Right cardiac atrium (tissue), 5 donors: ENCODE measurements at regions not wholly inside any gene's neighbourhood (a gene's known extent, or its start where the extent isn't known, plus 50 kb on each side); places are given as distances from the start of the nearest gene placed in this dataset.
"Not testable (repeated sequence)": the region's sequence is repeated elsewhere in the genome, so short reads cannot be mapped to it uniquely, and the experiment has no call there.

Experiments
- ATAC-seq, 2 donors: fragments of 200-7000 bp; cut with Tn5 transposase; one replicate each; pipeline versions ENCODE4 v1.8.0 to v1.9.1; 2020; ENCODE audit warnings: moderate library complexity in 2 of 2, mild to moderate bottlenecking in 1 of 2
- DNase-seq, 3 donors: peaks; one replicate each; pipeline ENCODE4 v3.0.0-alpha.2; 2020
- H3K27ac ChIP-seq: one replicate; pipeline ENCODE4 v1.5.1; 2013; ENCODE audit warnings: mild to moderate bottlenecking, low read length, control low read depth, moderate library complexity
- H3K27me3 ChIP-seq: one replicate; pipeline ENCODE4 v1.6.1; 2013; ENCODE audit not compliant: control insufficient read depth, insufficient read depth
- H3K4me1 ChIP-seq: one replicate; pipeline ENCODE4 v1.6.1; 2013; ENCODE audit warnings: low read length; ENCODE audit not compliant: control insufficient read depth, insufficient read depth
- H3K4me3 ChIP-seq: one replicate; pipeline ENCODE4 v1.5.1; 2013; ENCODE audit warnings: low read length, control low read depth
- H3K9me3 ChIP-seq: one replicate; pipeline ENCODE4 v1.6.1; 2013; ENCODE audit warnings: low read length; ENCODE audit not compliant: control insufficient read depth
- WGBS: extraction: QIAGEN DNeasy Blood & Tissue Kit; methylation state at CpG from one replicate; pipeline ENCODE4 v1.1.7; 2013; 5-methylcytosine and 5-hydroxymethylcytosine counted together
- intact Hi-C, 4 donors: fragments of 100-400 bp; cut with DNase I; formaldehyde crosslinking; loops; one replicate each; pipeline versions ENCODE4 v1.11.0 to v1.14.0; 2022 to 2023
- donor health status: healthy with polysubstance abuse.
- donor health status: DM: no; HTN: yes; CAD: no.
- donor health status: DM: no; HTN: no; CAD: no.
- donor health status: DM: no; HTN: yes; CAD: no; lungs with severe emphysema.
- donor health status: DM: yes; HTN: yes; CAD: no.

DNA sequence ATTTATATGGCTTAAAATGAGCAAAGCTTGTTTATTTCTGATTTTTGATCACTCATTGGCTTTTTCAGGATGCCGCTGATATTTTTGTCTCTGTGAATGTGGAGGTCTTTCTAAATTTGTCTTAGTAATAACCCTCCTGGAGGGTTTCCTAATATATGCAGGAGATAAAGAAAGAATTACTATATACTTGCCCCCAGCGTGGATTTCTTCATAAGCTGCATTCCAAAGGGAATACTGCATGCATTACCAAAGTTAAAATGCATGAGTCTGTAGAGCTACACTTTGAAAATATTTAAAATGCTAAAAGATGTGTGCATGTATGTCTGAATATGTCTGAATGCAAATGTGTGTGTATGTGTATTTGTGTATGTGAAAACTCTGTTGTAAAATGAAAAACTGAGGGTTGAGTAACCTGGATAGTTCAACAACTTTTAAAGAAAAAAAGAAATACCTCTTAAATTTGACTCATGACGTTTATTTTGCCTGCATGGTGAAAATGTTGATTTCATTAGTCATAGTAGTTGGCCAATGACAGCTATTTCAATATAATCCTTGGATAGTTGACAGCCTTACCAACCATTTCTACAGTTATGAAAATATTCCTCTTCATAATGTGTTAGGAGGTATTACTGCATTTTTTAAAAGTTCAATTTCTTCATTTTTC is 113.2 kb upstream of the ZNF827 start:
- DNase-seq (no peak), ATAC-seq (no peak)
- Histone ChIP-seq H3K9me3 (no peaks in the 10 kb centered on the region), H3K27ac (no peak overlapping the region), H3K4me3 (no peak overlapping the region), H3K4me1 (no peaks in the 10 kb centered on the region), H3K27me3 (no peaks in the 10 kb centered on the region)
- intact Hi-C loops: no loop called here
- WGBS: 55% methylated on average over 3 of the region's 3 CpGs

DNA sequence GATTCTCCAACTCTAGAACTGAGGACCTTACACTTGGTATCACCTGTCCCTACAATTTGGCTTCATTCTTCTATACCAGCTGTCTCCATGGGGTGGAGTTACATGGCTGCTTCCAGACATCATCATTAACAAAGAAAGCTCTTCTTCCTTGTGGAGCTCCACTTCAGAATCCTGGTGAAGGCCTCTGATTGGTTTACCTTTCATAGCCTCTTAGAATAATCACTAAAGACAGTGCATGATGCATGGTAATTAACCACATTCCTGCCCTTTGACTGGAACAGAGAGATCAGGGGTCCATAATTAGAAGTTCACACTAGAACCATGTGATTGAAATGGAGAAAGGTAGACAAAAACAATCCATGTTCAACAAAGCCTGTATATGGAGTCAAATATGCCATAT is 112.6 kb upstream of the ZNF827 start:
- ATAC-seq: no peak

GRCh38 chr4:146049802-146050201 is 111.2 kb upstream of the ZNF827 start:
- Histone ChIP-seq H3K27me3 (no peaks in the 10 kb centered on the region), H3K27ac (no peak overlapping the region), H3K4me3 (no peak overlapping the region), H3K9me3 (no peaks in the 10 kb centered on the region), H3K4me1 (no peaks in the 10 kb centered on the region)
- DNase-seq (no peak), ATAC-seq (no peak)
- intact Hi-C loops: no loop called here
- 86% methylated on average over 4 of the region's 4 CpGs for WGBS

More for the DNA sequence above, 112.6 kb upstream of the ZNF827 start:
- intact Hi-C loops: no loop called here
- Histone ChIP-seq H3K9me3 (no peaks in the 10 kb centered on the region), H3K4me3 (no peak overlapping the region), H3K27me3 (no peaks in the 10 kb centered on the region), H3K4me1 (no peaks in the 10 kb centered on the region), H3K27ac (no peak overlapping the region)
- DNase-seq: no peak

- 79% methylated on average over 8 of the region's 8 CpGs for WGBS
- ATAC-seq, DNase-seq, H3K27me3 ChIP-seq, H3K27ac ChIP-seq, H3K9me3 ChIP-seq, intact Hi-C loops, H3K4me1 ChIP-seq, H3K4me3 ChIP-seq: not testable (repeated sequence)
Measured at GRCh38 chr4:146047768-146048167, 109.1 kb upstream of the ZNF827 start.

- no peak for DNase-seq
- H3K27ac ChIP-seq: no peak overlapping the region
- intact Hi-C loops: no loop called here
- H3K9me3 ChIP-seq: no peaks in the 10 kb centered on the region
- no peaks in the 10 kb centered on the region for H3K27me3 ChIP-seq
- WGBS: 81% methylated on average over 3 of the region's 3 CpGs
- ATAC-seq: no peak
- H3K4me1 ChIP-seq: no peaks in the 10 kb centered on the region
- H3K4me3 ChIP-seq: no peak overlapping the region
Measured at GRCh38 chr4:146041139-146042004, 102.7 kb upstream of the ZNF827 start.

DNA sequence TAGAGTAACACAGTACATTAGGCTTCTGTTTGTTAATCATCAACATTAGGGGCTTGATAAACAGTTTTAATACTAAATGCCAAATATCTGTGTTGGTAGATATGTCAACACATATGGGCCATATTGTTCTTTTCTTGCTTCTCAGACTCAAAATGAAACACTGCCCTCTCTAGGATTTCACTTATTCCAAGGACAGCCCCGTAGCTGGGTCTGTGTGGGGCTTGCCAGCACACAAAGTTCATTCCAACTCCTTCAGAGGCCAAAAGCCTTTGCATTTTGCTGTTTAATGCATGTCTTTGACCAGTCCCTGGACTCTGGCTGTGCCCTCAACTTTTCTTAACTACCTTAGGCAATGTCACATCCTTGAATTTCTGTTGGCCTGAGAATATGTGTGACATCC is 102.0 kb upstream of the ZNF827 start:
- no peak for DNase-seq
- Histone ChIP-seq H3K4me3 (no peak overlapping the region), H3K9me3 (no peaks in the 10 kb centered on the region), H3K27ac (no peak overlapping the region), H3K4me1 (no peaks in the 10 kb centered on the region), H3K27me3 (no peaks in the 10 kb centered on the region)
- WGBS: 30% methylated on average over 1 of the region's 1 CpG
- intact Hi-C loops: no loop called here
- ATAC-seq: no peak

- DNase-seq (no peak), ATAC-seq (no peak)
- no peaks in the 10 kb centered on the region for H3K27me3 ChIP-seq
- H3K4me1 ChIP-seq: no peaks in the 10 kb centered on the region
- no peak overlapping the region for H3K4me3 ChIP-seq
- no peak overlapping the region for H3K27ac ChIP-seq
- no peaks in the 10 kb centered on the region for H3K9me3 ChIP-seq
- 32% methylated on average over 5 of the region's 5 CpGs for WGBS
- intact Hi-C loops: no loop called here
Measured at GRCh38 chr4:146033149-146033548, 94.5 kb upstream of the ZNF827 start.

- Histone ChIP-seq H3K27ac (no peak overlapping the region), H3K9me3 (no peaks in the 10 kb centered on the region), H3K4me3 (no peak overlapping the region), H3K4me1 (no peaks in the 10 kb centered on the region), H3K27me3 (no peaks in the 10 kb centered on the region)
- no peak for ATAC-seq
- intact Hi-C loops: no loop called here
- 55% methylated on average over 7 of the region's 7 CpGs for WGBS
- DNase-seq: no peak
Measured at GRCh38 chr4:146032234-146032860, 93.7 kb upstream of the ZNF827 start.

GRCh38 chr4:146029939-146030710 is 91.5 kb upstream of the ZNF827 start:
- Histone ChIP-seq H3K27ac (no peak overlapping the region), H3K4me1 (no peaks in the 10 kb centered on the region), H3K27me3 (no peaks in the 10 kb centered on the region), H3K9me3 (no peaks in the 10 kb centered on the region), H3K4me3 (no peak overlapping the region)
- intact Hi-C loops: no loop called here
- DNase-seq (no peak), ATAC-seq (no peak)
- 43% methylated on average over 8 of the region's 8 CpGs for WGBS

GRCh38 chr4:146029147-146029546 is 90.5 kb upstream of the ZNF827 start:
- intact Hi-C loops: no loop called here
- no peaks in the 10 kb centered on the region for H3K9me3 ChIP-seq
- no peak overlapping the region for H3K4me3 ChIP-seq
- DNase-seq (no peak), ATAC-seq (no peak)
- no peaks in the 10 kb centered on the region for H3K4me1 ChIP-seq
- H3K27ac ChIP-seq: no peak overlapping the region
- no peaks in the 10 kb centered on the region for H3K27me3 ChIP-seq
- 92% methylated on average over 3 of the region's 3 CpGs for WGBS

DNA sequence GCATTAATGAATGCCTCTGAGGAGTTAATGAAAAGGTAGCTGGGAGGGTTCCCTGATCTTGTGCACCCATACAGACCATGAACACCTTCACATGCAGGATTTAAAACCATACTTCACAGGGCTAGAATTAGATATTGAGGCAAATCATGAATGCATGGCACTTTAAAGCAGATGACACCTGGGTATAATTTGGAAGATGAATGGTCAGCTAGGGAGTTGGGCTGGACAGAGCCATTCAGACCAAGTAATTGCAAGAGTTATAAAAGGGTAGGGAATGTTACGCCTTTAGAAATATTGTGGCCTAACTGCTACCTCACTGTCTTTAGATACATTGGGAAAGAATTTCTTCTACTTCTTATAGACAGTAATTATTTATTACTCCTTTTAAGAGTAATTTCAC is 89.1 kb upstream of the ZNF827 start:
- 95% methylated on average over 1 of the region's 1 CpG for WGBS
- no peaks in the 10 kb centered on the region for H3K4me1 ChIP-seq
- H3K4me3 ChIP-seq: no peak overlapping the region
- DNase-seq: no peak
- no peak for ATAC-seq
- H3K9me3 ChIP-seq: no peaks in the 10 kb centered on the region
- no peaks in the 10 kb centered on the region for H3K27me3 ChIP-seq
- no peak overlapping the region for H3K27ac ChIP-seq
- intact Hi-C loops: no loop called here
